Liver (tissue), 8 donors: ENCODE measurements at regions not wholly inside any gene's neighbourhood (a gene's known extent, or its start where the extent isn't known, plus 50 kb on each side); places are given as distances from the start of the nearest gene placed in this dataset.

Experiments used
- DNase-seq: peaks from one replicate; pipeline ENCODE4 v3.0.0-alpha.2; 2017; ENCODE audit warnings: low spot score
- H3K27ac ChIP-seq, 2 donors: one replicate each; pipeline ENCODE4 v1.7.0; 2013; ENCODE audit warnings: inconsistent platforms in 2 of 2, low read length in 2 of 2, control low read depth in 1 of 2, low read depth in 1 of 2, mild to moderate bottlenecking in 1 of 2
- H3K27me3 ChIP-seq, 4 donors: one replicate each; pipeline versions ENCODE4 v1.6.1 to v1.7.0; 2013; ENCODE audit warnings: low read length in 3 of 4, inconsistent platforms in 1 of 4, mild to moderate bottlenecking in 1 of 4, moderate library complexity in 1 of 4; ENCODE audit not compliant: control insufficient read depth in 4 of 4, insufficient read depth in 4 of 4
- H3K36me3 ChIP-seq, 4 donors: one replicate each; pipeline versions ENCODE4 v1.6.1 to v1.7.0; 2013; ENCODE audit warnings: low read length in 3 of 4, mild to moderate bottlenecking in 3 of 4, low read depth in 1 of 4, moderate library complexity in 1 of 4; ENCODE audit not compliant: control insufficient read depth in 4 of 4, insufficient read depth in 3 of 4
- H3K4me1 ChIP-seq, 4 donors: one replicate each; pipeline versions ENCODE4 v1.6.1 to v1.7.0; 2013; ENCODE audit warnings: low read length in 3 of 4, mild to moderate bottlenecking in 3 of 4, moderate library complexity in 1 of 4; ENCODE audit not compliant: control insufficient read depth in 4 of 4, insufficient read depth in 4 of 4
- H3K4me3 ChIP-seq, 3 donors: one replicate each; pipeline versions ENCODE4 v1.6.1 to v1.7.0; 2013; ENCODE audit warnings: low read length in 3 of 3, control low read depth in 1 of 3, low read depth in 1 of 3, mild to moderate bottlenecking in 1 of 3
- H3K9ac ChIP-seq, 2 donors: one replicate each; pipeline ENCODE4 v1.7.0; 2013; ENCODE audit warnings: low read length in 2 of 2, mild to moderate bottlenecking in 2 of 2, moderate library complexity in 2 of 2, control low read depth in 1 of 2, low read depth in 1 of 2
- H3K9me3 ChIP-seq, 4 donors: one replicate each; pipeline versions ENCODE4 v1.6.1 to v1.7.0; 2013; ENCODE audit warnings: low read length in 3 of 4; ENCODE audit not compliant: control insufficient read depth in 4 of 4
- ATF3 ChIP-seq: IDR thresholded peaks from 2 replicates; pipeline ENCODE4 v1.6.1; 2016; ENCODE audit warnings: antibody characterized with exemption
- CTCF ChIP-seq: fragments of 150-350 bp; IDR thresholded peaks from 2 replicates; pipeline ENCODE4 v1.5.1; 2017; ENCODE audit warnings: improper control_type of control experiment, low read depth, low read length; ENCODE audit not compliant: missing input control
- FOXA1 ChIP-seq: IDR thresholded peaks from 2 replicates; pipeline ENCODE4 v1.6.1; 2016; ENCODE audit warnings: antibody characterized with exemption
- FOXA2 ChIP-seq: IDR thresholded peaks from 2 replicates; pipeline ENCODE4 v1.6.1; 2016; ENCODE audit warnings: antibody characterized with exemption
- GABPA ChIP-seq, 2 donors: IDR thresholded peaks in 1 of 2; conservative IDR thresholded peaks in 1 of 2; 2 replicates each; pipeline ENCODE4 v1.6.1; 2016; ENCODE audit warnings: antibody characterized with exemption in 2 of 2, mild to moderate bottlenecking in 1 of 2, moderate library complexity in 1 of 2
- HNF4A ChIP-seq, 2 donors: conservative IDR thresholded peaks; 2 replicates each; pipeline ENCODE4 v1.6.1; 2016; ENCODE audit warnings: antibody characterized with exemption in 2 of 2, mild to moderate bottlenecking in 2 of 2
- HNF4G ChIP-seq: IDR thresholded peaks from 2 replicates; pipeline ENCODE4 v1.6.1; 2016; ENCODE audit warnings: antibody characterized with exemption
- JUND ChIP-seq, 2 donors: IDR thresholded peaks; 2 replicates each; pipeline ENCODE4 v1.6.1; 2016; ENCODE audit warnings: antibody characterized with exemption in 2 of 2
- NR2F2 ChIP-seq: IDR thresholded peaks from 2 replicates; pipeline ENCODE4 v1.6.1; 2016; ENCODE audit warnings: antibody characterized with exemption
- REST ChIP-seq: IDR thresholded peaks from 2 replicates; pipeline ENCODE4 v1.6.1; 2016; ENCODE audit warnings: antibody characterized with exemption, mild to moderate bottlenecking
- RXRA ChIP-seq, 2 donors: IDR thresholded peaks; 2 replicates each; pipeline ENCODE4 v1.6.1; 2017 to 2018; ENCODE audit warnings: antibody characterized with exemption in 2 of 2, mild to moderate bottlenecking in 1 of 2
- SP1 ChIP-seq: IDR thresholded peaks from 2 replicates; pipeline ENCODE4 v1.6.1; 2018; ENCODE audit warnings: antibody characterized with exemption, mild to moderate bottlenecking
- TAF1 ChIP-seq: conservative IDR thresholded peaks from 2 replicates; pipeline ENCODE4 v1.6.1; 2016; ENCODE audit warnings: antibody characterized with exemption, mild to moderate bottlenecking
- YY1 ChIP-seq: IDR thresholded peaks from 2 replicates; pipeline ENCODE4 v1.6.1; 2016; ENCODE audit warnings: antibody characterized with exemption, mild to moderate bottlenecking
- ZBTB33 ChIP-seq: IDR thresholded peaks from 2 replicates; pipeline ENCODE4 v1.6.1; 2016; ENCODE audit warnings: antibody characterized with exemption
- WGBS: extraction: QIAGEN DNeasy Blood & Tissue Kit; methylation state at CpG from one replicate; pipeline ENCODE4 v1.1.7; 2013; 5-methylcytosine and 5-hydroxymethylcytosine counted together
- donor health status: healthy.
- donor health status: healthy.
- donor health status: healthy.
- donor health status: healthy.
- donor health status: healthy.

GRCh38 chr1:186577216-186577615 is 103.0 kb downstream of the PTGS2 start:
- 80% methylated on average over 2 of the region's 2 CpGs for WGBS
- Histone ChIP-seq H3K36me3 (no peaks in the 10 kb centered on the region), H3K4me3 (no peak overlapping the region), H3K9me3 (no peaks in the 10 kb centered on the region), H3K27ac (no peak overlapping the region), H3K4me1 (peaks cover 0 to 9% (median 0%) of the 10 kb centered on the region in 4 donors), H3K27me3 (no peaks in the 10 kb centered on the region), H3K9ac (no peak overlapping the region)
- TF ChIP-seq NR2F2: no peak
- TF ChIP-seq FOXA1: no peak
- no peak for TF ChIP-seq REST
- no peak for TF ChIP-seq YY1
- no peak for TF ChIP-seq SP1
- no peak for TF ChIP-seq HNF4G
- no peak for TF ChIP-seq ATF3
- no peak for TF ChIP-seq ZBTB33
- no peak for DNase-seq

- no peak overlapping the region for H3K9ac ChIP-seq
- no peak overlapping the region for H3K4me3 ChIP-seq
- DNase-seq: no peak
- no peaks in the 10 kb centered on the region for H3K27me3 ChIP-seq
- no peaks in the 10 kb centered on the region for H3K9me3 ChIP-seq
- TF ChIP-seq RXRA (IDR thresholded peaks at IDR 0.05) (peak in 1 of 2 donors; percentile 9), CTCF (no peak)
- peaks cover 0 to 9% (median 0%) of the 10 kb centered on the region in 4 donors for H3K4me1 ChIP-seq
- H3K36me3 ChIP-seq: no peaks in the 10 kb centered on the region
- H3K27ac ChIP-seq: no peak overlapping the region
Measured at GRCh38 chr1:186575348-186575747, 104.9 kb downstream of the PTGS2 start.

GRCh38 chr1:186574926-186575325 is 105.3 kb downstream of the PTGS2 start:
- no peak overlapping the region for H3K4me3 ChIP-seq
- no peak overlapping the region for H3K9ac ChIP-seq
- H3K4me1 ChIP-seq: peaks cover 0 to 9% (median 0%) of the 10 kb centered on the region in 4 donors
- H3K9me3 ChIP-seq: no peaks in the 10 kb centered on the region
- no peak overlapping the region for H3K27ac ChIP-seq
- H3K27me3 ChIP-seq: no peaks in the 10 kb centered on the region
- 50% methylated on average over 1 of the region's 1 CpG for whole genome bisulfite sequencing
- H3K36me3 ChIP-seq: no peaks in the 10 kb centered on the region
- no peak for DNase-seq
- TF ChIP-seq FOXA2: no peak
- TF ChIP-seq HNF4G: no peak
- no peak for TF ChIP-seq RXRA (IDR thresholded peaks at IDR 0.05)
- TF ChIP-seq TAF1: no peak
- TF ChIP-seq REST: no peak
- no peak for TF ChIP-seq JUND (IDR thresholded peaks at IDR 0.05)
- no peak for TF ChIP-seq HNF4A (conservative IDR thresholded peaks at IDR 0.05)
- no peak for TF ChIP-seq GABPA (IDR thresholded peaks at IDR 0.05 in 1 of 2, conservative IDR thresholded peaks at IDR 0.05 in 1 of 2)
- TF ChIP-seq CTCF: no peak
